Loucy (cell line): ENCODE measurements at regions not wholly inside any gene's neighbourhood (a gene's known extent, or its start where the extent isn't known, plus 50 kb on each side); places are given as distances from the start of the nearest gene placed in this dataset.

Experiments used
- H2AFZ ChIP-seq: fragments of 200-600 bp; sonication (generic); 2 replicates; pipeline ENCODE4 v1.6.0; 2016; ENCODE audit warnings: antibody characterized with exemption, mild to moderate bottlenecking, low read length, moderate library complexity
- H3F3A ChIP-seq: fragments of 200-600 bp; 2 replicates; pipeline ENCODE4 v1.6.0; 2016; ENCODE audit warnings: antibody characterized with exemption, low read depth, mild to moderate bottlenecking
- H3K27me3 ChIP-seq: fragments of 200-600 bp; sonication (generic); 2 replicates; pipeline ENCODE4 v1.6.1; 2014; ENCODE audit warnings: low read length, mild to moderate bottlenecking; ENCODE audit not compliant: insufficient read depth, poor library complexity, severe bottlenecking
- H3K36me3 ChIP-seq: fragments of 200-600 bp; sonication (generic); 2 replicates; pipeline ENCODE4 v1.6.1; 2016; ENCODE audit warnings: low read length; ENCODE audit not compliant: insufficient read depth
- H3K4me1 ChIP-seq: fragments of 200-600 bp; sonication (generic); 2 replicates; pipeline ENCODE4 v1.5.1; 2014; ENCODE audit warnings: low read length, mild to moderate bottlenecking; ENCODE audit not compliant: insufficient read depth, poor library complexity, severe bottlenecking
- H3K4me2 ChIP-seq: fragments of 200-600 bp; sonication (generic); 2 replicates; pipeline ENCODE4 v1.6.0; 2014; ENCODE audit warnings: antibody characterized with exemption, low read length, low read depth, mild to moderate bottlenecking; ENCODE audit not compliant: poor library complexity, severe bottlenecking
- H3K4me3 ChIP-seq: fragments of 200-600 bp; sonication (generic); 2 replicates; pipeline ENCODE4 v1.5.1; 2014; ENCODE audit warnings: low read length, mild to moderate bottlenecking, mixed read lengths; ENCODE audit not compliant: poor library complexity, severe bottlenecking
- H3K79me2 ChIP-seq: fragments of 200-600 bp; sonication (generic); 2 replicates; pipeline ENCODE4 v1.6.1; 2014; ENCODE audit warnings: low read length; ENCODE audit not compliant: insufficient read depth
- H3K9ac ChIP-seq: fragments of 200-600 bp; sonication (generic); 2 replicates; pipeline ENCODE4 v1.6.0; 2014; ENCODE audit warnings: mild to moderate bottlenecking, low read depth, low read length, moderate library complexity; ENCODE audit not compliant: poor library complexity, severe bottlenecking
- H3K9me2 ChIP-seq: fragments of 200-600 bp; sonication (generic); replicated peaks from 2 replicates; pipeline ENCODE4 v1.6.1; 2016; ENCODE audit warnings: low read depth, low read length, mixed read lengths
- H3K9me3 ChIP-seq: fragments of 200-600 bp; sonication (generic); 2 replicates; pipeline ENCODE4 v1.6.1; 2014; ENCODE audit warnings: mild to moderate bottlenecking, antibody characterized with exemption, low read length, low read depth; ENCODE audit not compliant: insufficient read depth
- H4K20me1 ChIP-seq: fragments of 200-600 bp; sonication (generic); 2 replicates; pipeline ENCODE4 v1.6.0; 2014; ENCODE audit warnings: antibody characterized with exemption, low read length, mild to moderate bottlenecking; ENCODE audit not compliant: insufficient read depth, poor library complexity, severe bottlenecking
- EZH2phosphoT487 ChIP-seq: fragments of 200-600 bp; IDR thresholded peaks from 2 replicates; pipeline ENCODE4 v1.6.1; 2018; ENCODE audit warnings: antibody characterized with exemption, mild to moderate bottlenecking, moderate library complexity, borderline replicate concordance
- TF ChIP-seq, protein P1 (sequence below): fragments of 200-600 bp; sonication (generic); conservative IDR thresholded peaks from 2 replicates; pipeline ENCODE4 v1.5.1; 2014; ENCODE audit warnings: mild to moderate bottlenecking, antibody characterized with exemption, low read length

DNA sequence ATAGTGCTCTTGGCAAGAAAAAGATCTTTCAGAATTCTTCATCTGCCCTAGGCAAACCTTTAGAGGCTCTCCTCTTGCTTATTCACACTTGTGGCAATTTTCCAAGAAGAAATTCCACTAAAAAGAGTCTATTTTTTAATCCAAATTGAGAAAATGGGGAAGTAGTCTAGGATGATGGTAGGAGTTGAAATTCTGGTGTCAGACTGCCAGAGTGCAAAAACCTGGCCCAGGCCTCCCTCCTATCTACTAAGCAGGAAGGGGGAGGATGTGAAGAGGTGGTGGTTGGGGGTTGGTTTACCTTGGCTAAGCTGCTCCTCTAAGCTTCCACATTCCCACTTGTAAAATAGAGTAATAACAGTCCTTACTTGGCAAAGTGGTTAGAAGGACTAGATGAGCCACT lies 120.6 kb upstream of the KCNJ15 start:
- no peak overlapping the region for H2AFZ ChIP-seq
- H4K20me1 ChIP-seq, result no peaks in the 10 kb centered on the region
- no peaks in the 10 kb centered on the region for H3K4me1 ChIP-seq
- no peaks in the 10 kb centered on the region for H3K27me3 ChIP-seq
- H3K4me3 ChIP-seq, result no peak overlapping the region
- no peaks in the 10 kb centered on the region for H3K79me2 ChIP-seq
- H3K4me2 ChIP-seq, result no peak overlapping the region
- H3F3A ChIP-seq, result no peaks in the 10 kb centered on the region
- no peak for TF ChIP-seq EZH2phosphoT487
- TF ChIP-seq, protein P1, sequence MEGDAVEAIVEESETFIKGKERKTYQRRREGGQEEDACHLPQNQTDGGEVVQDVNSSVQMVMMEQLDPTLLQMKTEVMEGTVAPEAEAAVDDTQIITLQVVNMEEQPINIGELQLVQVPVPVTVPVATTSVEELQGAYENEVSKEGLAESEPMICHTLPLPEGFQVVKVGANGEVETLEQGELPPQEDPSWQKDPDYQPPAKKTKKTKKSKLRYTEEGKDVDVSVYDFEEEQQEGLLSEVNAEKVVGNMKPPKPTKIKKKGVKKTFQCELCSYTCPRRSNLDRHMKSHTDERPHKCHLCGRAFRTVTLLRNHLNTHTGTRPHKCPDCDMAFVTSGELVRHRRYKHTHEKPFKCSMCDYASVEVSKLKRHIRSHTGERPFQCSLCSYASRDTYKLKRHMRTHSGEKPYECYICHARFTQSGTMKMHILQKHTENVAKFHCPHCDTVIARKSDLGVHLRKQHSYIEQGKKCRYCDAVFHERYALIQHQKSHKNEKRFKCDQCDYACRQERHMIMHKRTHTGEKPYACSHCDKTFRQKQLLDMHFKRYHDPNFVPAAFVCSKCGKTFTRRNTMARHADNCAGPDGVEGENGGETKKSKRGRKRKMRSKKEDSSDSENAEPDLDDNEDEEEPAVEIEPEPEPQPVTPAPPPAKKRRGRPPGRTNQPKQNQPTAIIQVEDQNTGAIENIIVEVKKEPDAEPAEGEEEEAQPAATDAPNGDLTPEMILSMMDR, result no peak
- H3K9ac ChIP-seq, result no peak overlapping the region
- no peaks in the 10 kb centered on the region for H3K9me3 ChIP-seq
- no peaks in the 10 kb centered on the region for H3K9me2 ChIP-seq
- no peaks in the 10 kb centered on the region for H3K36me3 ChIP-seq

DNA sequence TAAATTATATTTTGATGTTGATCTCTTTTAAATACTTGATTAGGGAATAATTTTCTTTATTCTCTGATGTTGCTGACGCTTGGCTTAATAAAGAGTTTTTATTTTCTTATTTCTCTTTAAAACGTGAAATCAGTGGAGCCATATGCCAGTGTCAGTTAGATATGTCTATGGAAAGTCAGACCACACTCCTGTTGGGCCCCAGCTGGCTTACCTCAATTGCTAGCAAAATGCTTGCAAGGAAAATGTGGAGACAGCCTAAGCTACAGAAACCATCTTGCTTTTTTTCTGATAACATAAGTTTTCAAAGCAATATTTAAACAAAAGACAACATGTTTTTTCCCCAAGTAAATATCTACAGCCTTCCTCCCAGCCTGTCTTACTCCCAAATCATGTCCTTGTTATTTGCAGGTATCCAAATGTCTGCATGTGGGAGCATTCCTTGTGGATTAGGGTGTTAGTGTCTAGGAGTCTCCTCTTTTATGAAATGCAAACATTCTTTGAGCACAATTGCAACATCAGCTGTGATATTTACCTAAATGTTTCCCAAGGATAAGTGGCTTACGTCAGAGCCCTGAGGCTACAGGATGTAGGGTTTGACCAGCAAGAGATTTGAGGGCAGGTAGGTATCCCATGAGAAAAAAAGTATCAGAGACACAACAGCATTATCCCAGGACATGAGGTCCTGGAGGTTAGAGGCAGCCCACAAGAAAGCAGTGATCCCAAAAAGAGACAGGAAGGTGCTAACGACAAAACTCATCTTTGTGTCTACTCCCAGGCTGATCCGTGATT lies 117.2 kb upstream of the KCNJ15 start:
- H2AFZ ChIP-seq, result no peak overlapping the region
- no peak overlapping the region for H3K9ac ChIP-seq

GRCh38 chr21:38140207-38140903 lies 116.4 kb upstream of the KCNJ15 start:
- no peak overlapping the region for H3K4me3 ChIP-seq
- H3K9me3 ChIP-seq, result no peaks in the 10 kb centered on the region
- no peak for TF ChIP-seq EZH2phosphoT487
- TF ChIP-seq, protein P1, result no peak
- H3K4me2 ChIP-seq, result no peak overlapping the region
- H3K27me3 ChIP-seq, result no peaks in the 10 kb centered on the region
- H3F3A ChIP-seq, result no peaks in the 10 kb centered on the region
- H3K36me3 ChIP-seq, result no peaks in the 10 kb centered on the region
- no peaks in the 10 kb centered on the region for H3K79me2 ChIP-seq
- H3K4me1 ChIP-seq, result no peaks in the 10 kb centered on the region
- H4K20me1 ChIP-seq, result no peaks in the 10 kb centered on the region
- no peak overlapping the region for H2AFZ ChIP-seq
- H3K9ac ChIP-seq, result no peak overlapping the region
- no peaks in the 10 kb centered on the region for H3K9me2 ChIP-seq

More for the DNA sequence above, 117.2 kb upstream of the KCNJ15 start:
- Histone ChIP-seq H3K27me3 (no peaks in the 10 kb centered on the region), H4K20me1 (no peaks in the 10 kb centered on the region), H3K9me2 (no peaks in the 10 kb centered on the region), H3K79me2 (no peaks in the 10 kb centered on the region), H3K4me3 (no peak overlapping the region), H3K4me1 (no peaks in the 10 kb centered on the region), H3K36me3 (no peaks in the 10 kb centered on the region), H3K4me2 (no peak overlapping the region), H3K9me3 (no peaks in the 10 kb centered on the region), H3F3A (no peaks in the 10 kb centered on the region)
- TF ChIP-seq, protein P1, result no peak
- no peak for TF ChIP-seq EZH2phosphoT487
